DND-41 (cell line): ENCODE measurements at regions not wholly inside any gene's neighbourhood (a gene's known extent, or its start where the extent isn't known, plus 50 kb on each side); places are given as distances from the start of the nearest gene placed in this dataset.

Experiments
- ATAC-seq: fragments of 200-7000 bp; cut with Tn5 transposase; 3 replicates; pipeline ENCODE4 v1.9.1; 2021; ENCODE audit warnings: low read depth; ENCODE audit not compliant: insufficient read depth
- DNase-seq: peaks from one replicate; pipeline ENCODE4 v3.0.0-alpha.2; 2020
- H2AFZ ChIP-seq: 2 replicates; pipeline ENCODE4 v1.6.0; 2012; ENCODE audit warnings: low read depth, low read length
- H3K27ac ChIP-seq: 2 replicates; pipeline ENCODE4 v1.5.1; 2012; ENCODE audit warnings: low read length, inconsistent platforms
- H3K27me3 ChIP-seq: fragments of 200-600 bp; sonication (generic); 2 replicates; pipeline ENCODE4 v1.6.0; 2012; ENCODE audit warnings: low read length, mild to moderate bottlenecking, inconsistent platforms; ENCODE audit not compliant: insufficient read depth, poor library complexity
- H3K36me3 ChIP-seq: 2 replicates; pipeline ENCODE4 v1.5.1; 2012; ENCODE audit warnings: low read length, inconsistent platforms; ENCODE audit not compliant: insufficient read depth
- H3K4me1 ChIP-seq: 2 replicates; pipeline ENCODE4 v1.5.1; 2012; ENCODE audit warnings: mild to moderate bottlenecking, low read length; ENCODE audit not compliant: insufficient read depth
- H3K4me2 ChIP-seq: 2 replicates; pipeline ENCODE4 v1.6.0; 2012; ENCODE audit warnings: mild to moderate bottlenecking, moderate library complexity, low read length, inconsistent platforms; ENCODE audit not compliant: insufficient read depth
- H3K4me3 ChIP-seq, 2 experiments: fragments of 200-600 bp in 1 of 2; shearing (Covaris generic) in 1 of 2; 2 replicates each; pipeline ENCODE4 v1.5.1; 2012 to 2016; ENCODE audit warnings: inconsistent platforms in 2 of 2, low read length in 2 of 2, mild to moderate bottlenecking in 2 of 2, low read depth in 1 of 2, moderate library complexity in 1 of 2
- H3K79me2 ChIP-seq: 2 replicates; pipeline ENCODE4 v1.6.0; 2012; ENCODE audit warnings: low read length, inconsistent platforms; ENCODE audit not compliant: insufficient read depth
- H3K9ac ChIP-seq: 2 replicates; pipeline ENCODE4 v1.6.0; 2012; ENCODE audit warnings: low read depth, mild to moderate bottlenecking, inconsistent platforms, low read length, moderate library complexity
- H3K9me3 ChIP-seq: 2 replicates; pipeline ENCODE4 v1.5.1; 2012; ENCODE audit warnings: low read length, moderate library complexity, mild to moderate bottlenecking, inconsistent platforms; ENCODE audit not compliant: insufficient read depth, severe bottlenecking
- H4K20me1 ChIP-seq: 2 replicates; pipeline ENCODE4 v1.6.0; 2012; ENCODE audit warnings: low read length; ENCODE audit not compliant: insufficient read depth
- EZH2 ChIP-seq: IDR thresholded peaks from 3 replicates; pipeline ENCODE4 v1.6.1; 2012; ENCODE audit warnings: borderline replicate concordance, low read depth, mild to moderate bottlenecking, moderate library complexity, low read length, inconsistent platforms; ENCODE audit not compliant: severe bottlenecking
- TF ChIP-seq, protein P1 (sequence below): IDR thresholded peaks from 2 replicates; pipeline ENCODE4 v1.5.1; 2012; ENCODE audit warnings: borderline replicate concordance, low read length, moderate library complexity, mild to moderate bottlenecking; ENCODE audit not compliant: poor library complexity, severe bottlenecking; ENCODE audit errors: extremely low read depth

DNA sequence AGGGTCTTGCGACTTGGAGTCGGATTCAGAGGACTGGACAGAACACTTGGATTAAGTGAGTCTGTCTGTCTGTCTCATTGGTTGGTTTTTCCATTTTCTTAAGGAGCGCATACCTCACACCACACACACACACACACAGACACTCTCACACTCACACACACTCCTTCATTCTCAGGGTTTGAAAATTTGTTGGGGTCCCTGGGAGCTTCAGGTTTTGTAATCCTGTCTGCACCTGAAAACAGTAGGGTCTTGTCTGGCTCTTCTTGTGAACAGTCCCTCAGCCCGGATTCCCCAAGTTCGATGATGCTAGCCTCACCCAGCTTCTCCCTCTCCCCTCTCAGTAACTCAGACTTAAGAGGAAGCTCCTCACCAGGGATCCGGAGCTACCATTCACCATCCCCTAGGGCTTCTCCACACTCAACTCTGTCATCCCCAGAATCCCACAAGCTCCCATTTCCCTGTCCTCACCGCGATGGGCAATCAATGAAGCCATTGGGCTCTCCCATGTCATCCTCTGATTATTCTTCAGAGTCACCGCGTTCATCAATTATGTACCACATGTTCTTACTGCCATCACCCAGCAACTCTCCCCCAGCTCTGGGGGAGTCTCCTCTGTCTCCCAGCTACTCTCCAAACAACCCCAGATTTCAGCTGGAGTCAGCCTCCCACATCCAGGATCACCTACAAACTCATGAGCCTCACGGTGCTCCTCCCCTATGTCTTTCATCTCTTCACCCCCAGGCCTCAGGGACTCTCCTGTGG lies 1530.9 kb upstream of the TPTE start:
- H3K4me1 ChIP-seq = no peaks in the 10 kb centered on the region
- no peaks in the 10 kb centered on the region for H4K20me1 ChIP-seq
- no peaks in the 10 kb centered on the region for H3K79me2 ChIP-seq
- ATAC-seq = no peak
- no peak overlapping the region for H3K27ac ChIP-seq
- no peak overlapping the region for H2AFZ ChIP-seq
- H3K9ac ChIP-seq = no peak overlapping the region
- no peak for DNase-seq
- no peaks in the 10 kb centered on the region for H3K36me3 ChIP-seq
- no peak overlapping the region for H3K4me2 ChIP-seq
- no peak overlapping the region for H3K4me3 ChIP-seq
- TF ChIP-seq, protein P1, sequence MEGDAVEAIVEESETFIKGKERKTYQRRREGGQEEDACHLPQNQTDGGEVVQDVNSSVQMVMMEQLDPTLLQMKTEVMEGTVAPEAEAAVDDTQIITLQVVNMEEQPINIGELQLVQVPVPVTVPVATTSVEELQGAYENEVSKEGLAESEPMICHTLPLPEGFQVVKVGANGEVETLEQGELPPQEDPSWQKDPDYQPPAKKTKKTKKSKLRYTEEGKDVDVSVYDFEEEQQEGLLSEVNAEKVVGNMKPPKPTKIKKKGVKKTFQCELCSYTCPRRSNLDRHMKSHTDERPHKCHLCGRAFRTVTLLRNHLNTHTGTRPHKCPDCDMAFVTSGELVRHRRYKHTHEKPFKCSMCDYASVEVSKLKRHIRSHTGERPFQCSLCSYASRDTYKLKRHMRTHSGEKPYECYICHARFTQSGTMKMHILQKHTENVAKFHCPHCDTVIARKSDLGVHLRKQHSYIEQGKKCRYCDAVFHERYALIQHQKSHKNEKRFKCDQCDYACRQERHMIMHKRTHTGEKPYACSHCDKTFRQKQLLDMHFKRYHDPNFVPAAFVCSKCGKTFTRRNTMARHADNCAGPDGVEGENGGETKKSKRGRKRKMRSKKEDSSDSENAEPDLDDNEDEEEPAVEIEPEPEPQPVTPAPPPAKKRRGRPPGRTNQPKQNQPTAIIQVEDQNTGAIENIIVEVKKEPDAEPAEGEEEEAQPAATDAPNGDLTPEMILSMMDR = no peak
- TF ChIP-seq EZH2 = no peak
- H3K9me3 ChIP-seq = peaks cover 55% of the 10 kb centered on the region
- H3K27me3 ChIP-seq = no peaks in the 10 kb centered on the region

DNA sequence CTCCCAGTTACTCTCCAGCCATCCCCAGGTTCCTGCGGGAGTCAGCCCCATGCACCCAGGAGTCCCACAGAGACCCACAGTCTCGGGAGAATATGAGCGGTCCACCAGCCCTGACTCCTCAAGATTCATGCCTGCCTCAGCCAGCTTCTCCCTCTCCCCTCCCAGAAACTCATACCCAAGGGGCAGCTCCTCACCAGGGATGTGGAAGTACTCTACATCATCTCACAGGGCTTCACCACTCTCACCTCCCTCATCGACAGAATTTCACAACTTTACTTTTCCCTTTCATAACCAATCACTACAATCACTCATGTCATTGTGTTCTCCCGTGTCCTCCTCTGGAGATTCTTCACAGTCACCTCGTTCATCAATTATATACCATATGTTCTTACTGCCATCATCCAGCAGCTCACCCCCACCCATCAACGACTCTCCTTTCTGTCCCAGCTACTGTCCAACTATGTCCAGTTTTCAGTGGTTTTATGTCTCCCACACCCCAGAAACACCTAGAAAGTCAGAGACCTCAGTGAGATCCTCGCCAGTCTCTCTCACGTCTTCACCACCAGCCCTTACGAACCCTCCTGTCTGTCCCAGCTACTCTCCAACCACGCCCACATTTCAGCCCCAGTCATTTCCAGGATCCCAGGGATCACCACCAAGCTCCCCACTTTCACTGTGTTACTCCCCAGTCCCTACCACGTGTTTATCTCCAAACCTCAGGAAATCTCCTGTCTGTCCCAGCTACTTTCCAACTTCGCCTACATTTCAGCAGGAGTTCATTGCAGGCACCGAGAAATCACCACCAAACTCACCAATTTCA lies 1530.1 kb upstream of the TPTE start:
- Histone ChIP-seq H3K9ac (no peak overlapping the region), H4K20me1 (no peaks in the 10 kb centered on the region), H3K79me2 (no peaks in the 10 kb centered on the region), H3K27me3 (no peaks in the 10 kb centered on the region), H3K4me1 (no peaks in the 10 kb centered on the region), H3K27ac (no peak overlapping the region), H3K4me3 (no peak overlapping the region), H3K4me2 (no peak overlapping the region), H3K36me3 (no peaks in the 10 kb centered on the region), H2AFZ (no peak overlapping the region), H3K9me3 (peaks cover 55% of the 10 kb centered on the region)
- TF ChIP-seq EZH2 = no peak
- TF ChIP-seq, protein P1 = no peak
- ATAC-seq = no peak
- no peak for DNase-seq

DNA sequence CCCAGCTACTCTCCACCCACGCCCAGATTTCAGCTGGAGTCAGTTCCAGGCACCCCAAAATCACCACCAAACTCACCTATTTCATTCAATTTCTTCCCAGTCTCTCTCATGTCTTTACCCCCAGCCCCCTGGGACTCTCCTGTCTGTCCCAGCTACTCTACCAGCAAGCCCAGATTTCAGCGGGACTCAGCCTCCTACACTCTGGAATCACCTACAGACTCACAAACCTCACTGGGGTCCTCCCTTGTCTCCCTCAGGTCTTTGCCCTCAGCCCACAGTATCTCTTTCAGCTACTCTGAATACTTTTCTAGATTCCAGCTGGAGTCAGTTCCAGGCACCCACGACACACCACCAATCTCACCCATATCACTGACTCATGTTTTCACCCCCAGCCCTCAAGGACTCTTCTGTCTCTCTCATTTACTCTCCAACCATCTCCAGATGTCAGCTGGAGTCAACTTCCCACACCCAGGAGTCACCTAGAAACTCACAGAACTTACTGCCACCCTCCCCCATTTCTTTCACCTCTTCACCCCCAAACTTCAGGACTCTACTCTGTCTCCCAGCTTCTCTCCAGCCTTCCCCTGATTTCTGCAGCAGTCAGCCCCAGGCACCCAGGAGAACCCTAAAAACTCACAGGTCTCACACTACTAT lies 1529.3 kb upstream of the TPTE start:
- no peak overlapping the region for H3K27ac ChIP-seq
- no peak overlapping the region for H3K4me2 ChIP-seq
- no peaks in the 10 kb centered on the region for H3K79me2 ChIP-seq
- no peaks in the 10 kb centered on the region for H4K20me1 ChIP-seq
- H3K4me3 ChIP-seq = no peak overlapping the region
- no peak overlapping the region for H3K9ac ChIP-seq
- no peaks in the 10 kb centered on the region for H3K36me3 ChIP-seq
- ATAC-seq (no peak), DNase-seq (no peak)
- TF ChIP-seq, protein P1 = no peak
- no peak for TF ChIP-seq EZH2
- no peaks in the 10 kb centered on the region for H3K27me3 ChIP-seq
- H3K9me3 ChIP-seq = peaks cover 55% of the 10 kb centered on the region
- H3K4me1 ChIP-seq = no peaks in the 10 kb centered on the region
- no peak overlapping the region for H2AFZ ChIP-seq
